WTC11 (cell line): ENCODE measurements at regions not wholly inside any gene's neighbourhood (a gene's known extent, or its start where the extent isn't known, plus 50 kb on each side); places are given as distances from the start of the nearest gene placed in this dataset.

Source experiments
- ATAC-seq: fragments of 200-7000 bp; cut with Tn5 transposase; 2 replicates; pipeline ENCODE4 v1.10.0; 2021; ENCODE audit warnings: mild to moderate bottlenecking, moderate library complexity
- CTCF ChIA-PET: fragments of 300-600 bp; sonication (Branson Sonifier 250); formaldehyde crosslinking; loops from one replicate; lab custom pipeline; 2021; ENCODE audit warnings: antibody characterized with exemption; lab: Charles Lee
- POLR2A ChIA-PET: fragments of 350-600 bp; sonication (Branson Sonifier 250); formaldehyde crosslinking; loops from one replicate; lab custom pipeline; 2021; ENCODE audit warnings: antibody characterized with exemption; lab: Charles Lee
- DNase-seq: peaks from one replicate; pipeline ENCODE4 v3.0.0; 2021; ENCODE audit warnings: low spot score
- H3K27ac Mint-ChIP-seq: 2 replicates; pipeline ENCODE4 v1.8.0; 2021; ENCODE audit warnings: mixed read lengths
- H3K27me3 Mint-ChIP-seq: 2 replicates; pipeline ENCODE4 v1.8.0; 2021; ENCODE audit warnings: low read depth, mild to moderate bottlenecking, moderate library complexity, mixed read lengths
- H3K36me3 Mint-ChIP-seq: 2 replicates; pipeline ENCODE4 v1.8.0; 2021; ENCODE audit warnings: mixed read lengths
- H3K4me1 Mint-ChIP-seq: 2 replicates; pipeline ENCODE4 v1.8.0; 2022; ENCODE audit warnings: mixed read lengths
- H3K4me3 Mint-ChIP-seq: 2 replicates; pipeline ENCODE4 v1.8.0; 2021; ENCODE audit warnings: mild to moderate bottlenecking, moderate library complexity, mixed read lengths
- H3K9me3 Mint-ChIP-seq: 2 replicates; pipeline ENCODE4 v1.8.0; 2021; ENCODE audit warnings: mixed read lengths
- CTCF ChIP-seq: fragments of 200-600 bp; IDR thresholded peaks from 2 replicates; pipeline ENCODE4 v1.8.0; 2022; ENCODE audit warnings: antibody characterized with exemption
- E2F4 ChIP-seq: sonication (generic); formaldehyde crosslinking; IDR thresholded peaks from 2 replicates; pipeline ENCODE4 v1.8.1; 2022; ENCODE audit warnings: low read depth, mild to moderate bottlenecking, moderate library complexity, missing genetic modification reagents, borderline replicate concordance
- ETV6 ChIP-seq: sonication (generic); formaldehyde crosslinking; IDR thresholded peaks from 2 replicates; pipeline ENCODE4 v1.8.1; 2022; ENCODE audit warnings: mild to moderate bottlenecking, missing genetic modification reagents
- GTF2I ChIP-seq: fragments of 250-450 bp; sonication (Bioruptor Pico); conservative IDR thresholded peaks from 2 replicates; pipeline ENCODE4 v1.4.0; 2021; ENCODE audit warnings: mild to moderate bottlenecking
- JUN ChIP-seq: sonication (generic); formaldehyde crosslinking; IDR thresholded peaks from 2 replicates; pipeline ENCODE4 v1.8.0; 2023; ENCODE audit warnings: mild to moderate bottlenecking, missing genetic modification reagents
- KAT7 ChIP-seq: sonication (generic); formaldehyde crosslinking; IDR thresholded peaks from 2 replicates; pipeline ENCODE4 v1.8.1; 2023; ENCODE audit warnings: missing genetic modification reagents, mild to moderate bottlenecking, borderline replicate concordance
- PRRX2 ChIP-seq: fragments of 250-450 bp; sonication (Bioruptor Pico); IDR thresholded peaks from 2 replicates; pipeline ENCODE4 v1.8.0; 2021; ENCODE audit warnings: mild to moderate bottlenecking
- SMAD4 ChIP-seq: sonication (generic); formaldehyde crosslinking; IDR thresholded peaks from 2 replicates; pipeline ENCODE4 v1.8.0; 2022; ENCODE audit warnings: mild to moderate bottlenecking, missing genetic modification reagents
- TCF7 ChIP-seq: sonication (generic); formaldehyde crosslinking; IDR thresholded peaks from 2 replicates; pipeline ENCODE4 v1.8.0; 2022; ENCODE audit warnings: mild to moderate bottlenecking, low read depth, missing genetic modification reagents, moderate library complexity
- TP53 ChIP-seq: sonication (generic); formaldehyde crosslinking; IDR thresholded peaks from 2 replicates; pipeline ENCODE4 v1.8.1; 2023; ENCODE audit warnings: mild to moderate bottlenecking, missing genetic modification reagents
- USF1 ChIP-seq: sonication (generic); formaldehyde crosslinking; IDR thresholded peaks from 2 replicates; pipeline ENCODE4 v1.8.0; 2022; ENCODE audit warnings: mild to moderate bottlenecking, missing genetic modification reagents
- ZBTB21 ChIP-seq: sonication (generic); formaldehyde crosslinking; IDR thresholded peaks from 2 replicates; pipeline ENCODE4 v1.8.1; 2023; ENCODE audit warnings: mild to moderate bottlenecking, missing genetic modification reagents, borderline replicate concordance
- ZBTB43 ChIP-seq: sonication (generic); formaldehyde crosslinking; IDR thresholded peaks from 2 replicates; pipeline ENCODE4 v1.8.1; 2023; ENCODE audit warnings: mild to moderate bottlenecking, missing genetic modification reagents
- ZNF219 ChIP-seq: sonication (generic); formaldehyde crosslinking; IDR thresholded peaks from 2 replicates; pipeline ENCODE4 v1.8.0; 2023; ENCODE audit warnings: missing genetic modification reagents, mild to moderate bottlenecking, borderline replicate concordance
- ZNF317 ChIP-seq: sonication (generic); formaldehyde crosslinking; IDR thresholded peaks from 2 replicates; pipeline ENCODE4 v1.8.1; 2023; ENCODE audit warnings: low read depth, mild to moderate bottlenecking, moderate library complexity, missing genetic modification reagents, borderline replicate concordance
- ZSCAN18 ChIP-seq: fragments of 250-450 bp; sonication (Bioruptor Pico); IDR thresholded peaks from 2 replicates; pipeline ENCODE4 v2.1.2; 2022; ENCODE audit warnings: mild to moderate bottlenecking, moderate library complexity
- TF ChIP-seq, protein P1 (sequence below): sonication (generic); formaldehyde crosslinking; IDR thresholded peaks from 2 replicates; pipeline ENCODE4 v1.8.1; 2023; ENCODE audit warnings: mild to moderate bottlenecking, missing genetic modification reagents, moderate library complexity

GRCh38 chr21:17949421-17949820, 130.3 kb upstream of the C21orf91 start:
- H3K4me1 Mint-ChIP-seq = no peaks in the 10 kb centered on the region
- H3K4me3 Mint-ChIP-seq = no peak overlapping the region
- peaks cover 12% of the 10 kb centered on the region for H3K36me3 Mint-ChIP-seq
- DNase-seq (no peak), ATAC-seq (no peak)
- no peaks in the 10 kb centered on the region for H3K27me3 Mint-ChIP-seq
- peaks cover 13% of the 10 kb centered on the region for H3K9me3 Mint-ChIP-seq
- POLR2A ChIA-PET = no interaction called here
- no peak overlapping the region for H3K27ac Mint-ChIP-seq
- CTCF ChIA-PET = no interaction called here
- TF ChIP-seq, protein P1, sequence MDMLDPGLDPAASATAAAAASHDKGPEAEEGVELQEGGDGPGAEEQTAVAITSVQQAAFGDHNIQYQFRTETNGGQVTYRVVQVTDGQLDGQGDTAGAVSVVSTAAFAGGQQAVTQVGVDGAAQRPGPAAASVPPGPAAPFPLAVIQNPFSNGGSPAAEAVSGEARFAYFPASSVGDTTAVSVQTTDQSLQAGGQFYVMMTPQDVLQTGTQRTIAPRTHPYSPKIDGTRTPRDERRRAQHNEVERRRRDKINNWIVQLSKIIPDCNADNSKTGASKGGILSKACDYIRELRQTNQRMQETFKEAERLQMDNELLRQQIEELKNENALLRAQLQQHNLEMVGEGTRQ (CRISPR knock-in tag) = no peak
- TF ChIP-seq ETV6 (no peak), ZNF219 (CRISPR knock-in tag) (no peak), SMAD4 (CRISPR knock-in tag) (no peak)

DNA sequence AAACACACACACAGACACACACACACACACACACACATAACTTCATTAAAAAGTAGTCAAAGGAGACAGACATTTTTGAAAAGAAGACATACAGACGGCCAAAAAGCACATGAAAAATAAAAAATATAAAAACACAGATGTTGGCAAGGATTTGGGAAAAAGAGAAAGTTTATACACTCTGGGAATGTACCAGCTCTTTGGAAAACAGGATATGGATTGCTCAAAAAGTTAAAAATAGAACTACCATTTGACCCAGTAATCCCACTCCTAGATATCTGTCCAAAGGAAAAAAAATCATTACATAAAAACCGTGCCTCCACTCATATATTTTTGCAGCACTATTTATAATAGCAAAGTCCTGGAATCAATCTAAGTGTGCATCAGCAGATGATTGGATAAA, 128.4 kb upstream of the C21orf91 start:
- no peaks in the 10 kb centered on the region for H3K4me1 Mint-ChIP-seq
- no peaks in the 10 kb centered on the region for H3K27me3 Mint-ChIP-seq
- ATAC-seq (no peak), DNase-seq (no peak)
- H3K36me3 Mint-ChIP-seq = peaks cover 12% of the 10 kb centered on the region
- H3K4me3 Mint-ChIP-seq = no peak overlapping the region
- POLR2A ChIA-PET = no interaction called here
- no peak for TF ChIP-seq E2F4 (CRISPR knock-in tag)
- TF ChIP-seq JUN (CRISPR knock-in tag) = no peak
- no peak for TF ChIP-seq ZSCAN18 (CRISPR knock-in tag)
- TF ChIP-seq ZBTB21 (CRISPR knock-in tag) = no peak
- CTCF ChIA-PET = no interaction called here
- no peak overlapping the region for H3K27ac Mint-ChIP-seq
- H3K9me3 Mint-ChIP-seq = peaks cover 25% of the 10 kb centered on the region

DNA sequence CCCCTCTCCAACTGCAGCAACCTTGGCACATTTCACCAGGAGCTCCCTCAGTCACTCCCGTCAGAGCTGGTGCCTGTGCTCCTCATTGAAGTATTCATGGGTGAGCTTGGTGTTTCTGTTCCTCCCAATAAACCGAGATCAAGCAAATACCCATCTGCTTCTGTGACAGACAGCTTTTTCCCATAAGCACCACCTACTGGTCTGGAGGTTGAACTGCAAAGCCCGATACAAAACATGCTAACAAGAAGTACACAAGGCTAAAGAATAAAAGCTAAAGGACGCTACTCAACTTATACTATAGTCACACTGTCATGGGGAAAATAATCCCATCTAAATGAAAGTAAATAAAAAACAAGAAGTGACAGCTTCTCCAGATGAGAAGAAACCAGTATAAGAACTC, 111.9 kb upstream of the C21orf91 start:
- CTCF ChIA-PET = interaction anchor here (0.6 to 1.4 kb wide), 15 partner anchors 8 to 322 kb away, joined by 3 to 6 read pairs (median 3); no protein-coding TSS in a partner anchor
- H3K27ac Mint-ChIP-seq = no peak overlapping the region
- peaks cover 16% of the 10 kb centered on the region for H3K9me3 Mint-ChIP-seq
- ATAC-seq = 0 out of 2 replicates have a peak, but pooled peaks have one; percentile 22
- TF ChIP-seq CTCF (peak; percentile 45), TP53 (CRISPR knock-in tag) (no peak), KAT7 (CRISPR knock-in tag) (no peak), GTF2I (CRISPR knock-in tag) (no peak), ZNF317 (CRISPR knock-in tag) (no peak), TCF7 (no peak), PRRX2 (CRISPR knock-in tag) (no peak), ZBTB43 (CRISPR knock-in tag) (no peak), USF1 (CRISPR knock-in tag) (no peak)
- peaks cover 8% of the 10 kb centered on the region for H3K4me1 Mint-ChIP-seq
- POLR2A ChIA-PET = no interaction called here
- no peaks in the 10 kb centered on the region for H3K27me3 Mint-ChIP-seq
- peaks cover 2% of the 10 kb centered on the region; the same call in 1 of the 2 replicates for H3K36me3 Mint-ChIP-seq
- no peak for DNase-seq
- H3K4me3 Mint-ChIP-seq = no peak overlapping the region
